Mononuclear cell (primary cell): ENCODE measurements at regions not wholly inside any gene's neighbourhood (a gene's known extent, or its start where the extent isn't known, plus 50 kb on each side); places are given as distances from the start of the nearest gene placed in this dataset.

Experiments
- H3K27me3 ChIP-seq: 2 replicates; pipeline ENCODE4 v1.6.0; 2011; ENCODE audit warnings: low read length, control low read depth; ENCODE audit not compliant: insufficient read depth
- H3K4me1 ChIP-seq: 2 replicates; pipeline ENCODE4 v1.5.1; 2011; ENCODE audit warnings: mild to moderate bottlenecking, low read length, control low read depth; ENCODE audit not compliant: insufficient read depth
- H3K4me3 ChIP-seq: 2 replicates; pipeline ENCODE4 v1.5.1; 2011; ENCODE audit warnings: mild to moderate bottlenecking, low read length, moderate library complexity
- H3K9me3 ChIP-seq: 2 replicates; pipeline ENCODE4 v1.5.1; 2011; ENCODE audit warnings: low read depth, mild to moderate bottlenecking, control low read depth, low read length

GRCh38 chrX:13372203-13372980 lies 52.5 kb upstream of the ATXN3L start:
- Histone ChIP-seq H3K4me1 (no peaks in the 10 kb centered on the region), H3K9me3 (no peaks in the 10 kb centered on the region), H3K4me3 (no peak overlapping the region), H3K27me3 (no peaks in the 10 kb centered on the region)

GRCh38 chrX:13371186-13371585 lies 51.3 kb upstream of the ATXN3L start:
- H3K27me3 ChIP-seq = no peaks in the 10 kb centered on the region
- H3K9me3 ChIP-seq = no peaks in the 10 kb centered on the region
- H3K4me1 ChIP-seq = no peaks in the 10 kb centered on the region
- H3K4me3 ChIP-seq = no peak overlapping the region

GRCh38 chrX:13370713-13371112 lies 50.9 kb upstream of the ATXN3L start:
- Histone ChIP-seq H3K9me3 (no peaks in the 10 kb centered on the region), H3K4me1 (no peaks in the 10 kb centered on the region), H3K27me3 (no peaks in the 10 kb centered on the region), H3K4me3 (no peak overlapping the region)
